ENCODE measurements at regions not wholly inside any gene's neighbourhood (a gene's known extent, or its start where the extent isn't known, plus 50 kb on each side); places are given as distances from the start of the nearest gene placed in this dataset.

GRCh38 chr13:46479283-46479682 lies 73.7 kb upstream of the LRCH1 start:
- Histone ChIP-seq H3K4me3 (ENCODE audit: insufficient read depth, low read length, poor library complexity, severe bottlenecking) (no peak overlapping the region), H3K27ac (ENCODE audit: low read depth, low read length) (no peak overlapping the region), H3K27me3 (ENCODE audit: low read length) (no peaks in the 10 kb centered on the region), H2AFZ (ENCODE audit: low read depth, low read length, severe bottlenecking) (no peak overlapping the region), H3K9ac (ENCODE audit: low read length) (no peak overlapping the region), H3K4me2 (ENCODE audit: low read depth, low read length, poor library complexity, severe bottlenecking) (no peak overlapping the region), H3K9me3 (ENCODE audit: insufficient read depth, low read length) (no peaks in the 10 kb centered on the region), H3K9me2 (replicated peaks; ENCODE audit: insufficient read depth, low read length) (no peaks in the 10 kb centered on the region), H3K79me2 (ENCODE audit: insufficient read depth, low read length) (no peaks in the 10 kb centered on the region), H4K20me1 (ENCODE audit: low read depth, low read length) (no peaks in the 10 kb centered on the region), H3K36me3 (ENCODE audit: low read length) (no peaks in the 10 kb centered on the region), H3F3A (ENCODE audit: insufficient read depth) (no peaks in the 10 kb centered on the region)
- TF ChIP-seq, protein P1, sequence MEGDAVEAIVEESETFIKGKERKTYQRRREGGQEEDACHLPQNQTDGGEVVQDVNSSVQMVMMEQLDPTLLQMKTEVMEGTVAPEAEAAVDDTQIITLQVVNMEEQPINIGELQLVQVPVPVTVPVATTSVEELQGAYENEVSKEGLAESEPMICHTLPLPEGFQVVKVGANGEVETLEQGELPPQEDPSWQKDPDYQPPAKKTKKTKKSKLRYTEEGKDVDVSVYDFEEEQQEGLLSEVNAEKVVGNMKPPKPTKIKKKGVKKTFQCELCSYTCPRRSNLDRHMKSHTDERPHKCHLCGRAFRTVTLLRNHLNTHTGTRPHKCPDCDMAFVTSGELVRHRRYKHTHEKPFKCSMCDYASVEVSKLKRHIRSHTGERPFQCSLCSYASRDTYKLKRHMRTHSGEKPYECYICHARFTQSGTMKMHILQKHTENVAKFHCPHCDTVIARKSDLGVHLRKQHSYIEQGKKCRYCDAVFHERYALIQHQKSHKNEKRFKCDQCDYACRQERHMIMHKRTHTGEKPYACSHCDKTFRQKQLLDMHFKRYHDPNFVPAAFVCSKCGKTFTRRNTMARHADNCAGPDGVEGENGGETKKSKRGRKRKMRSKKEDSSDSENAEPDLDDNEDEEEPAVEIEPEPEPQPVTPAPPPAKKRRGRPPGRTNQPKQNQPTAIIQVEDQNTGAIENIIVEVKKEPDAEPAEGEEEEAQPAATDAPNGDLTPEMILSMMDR (IDR thresholded peaks at IDR 0.05; ENCODE audit: insufficient read depth, low read length, poor library complexity, severe bottlenecking), result no peak
- no peak for TF ChIP-seq EZH2phosphoT487 (conservative IDR thresholded peaks at IDR 0.05; ENCODE audit: low read length)

- H3K9me2 ChIP-seq (replicated peaks; ENCODE audit: insufficient read depth, low read length), result no peaks in the 10 kb centered on the region
- H3K27ac ChIP-seq (ENCODE audit: low read depth, low read length), result no peak overlapping the region
- H4K20me1 ChIP-seq (ENCODE audit: low read depth, low read length), result no peaks in the 10 kb centered on the region
- no peak overlapping the region for H3K9ac ChIP-seq (ENCODE audit: low read length)
- H3K9me3 ChIP-seq (ENCODE audit: insufficient read depth, low read length), result no peaks in the 10 kb centered on the region
- no peaks in the 10 kb centered on the region for H3K79me2 ChIP-seq (ENCODE audit: insufficient read depth, low read length)
- H3K4me2 ChIP-seq (ENCODE audit: low read depth, low read length, poor library complexity, severe bottlenecking), result no peak overlapping the region
- TF ChIP-seq, protein P1 (IDR thresholded peaks at IDR 0.05; ENCODE audit: insufficient read depth, low read length, poor library complexity, severe bottlenecking), result no peak
- no peak for TF ChIP-seq EZH2phosphoT487 (conservative IDR thresholded peaks at IDR 0.05; ENCODE audit: low read length)
- no peaks in the 10 kb centered on the region for H3K36me3 ChIP-seq (ENCODE audit: low read length)
- no peaks in the 10 kb centered on the region for H3K27me3 ChIP-seq (ENCODE audit: low read length)
- no peak overlapping the region for H2AFZ ChIP-seq (ENCODE audit: low read depth, low read length, severe bottlenecking)
- H3F3A ChIP-seq (ENCODE audit: insufficient read depth), result no peaks in the 10 kb centered on the region
- H3K4me3 ChIP-seq (ENCODE audit: insufficient read depth, low read length, poor library complexity, severe bottlenecking), result no peak overlapping the region
These were observed 74.3 kb upstream of the LRCH1 start for GRCh38 chr13:46478651-46479050.

DNA sequence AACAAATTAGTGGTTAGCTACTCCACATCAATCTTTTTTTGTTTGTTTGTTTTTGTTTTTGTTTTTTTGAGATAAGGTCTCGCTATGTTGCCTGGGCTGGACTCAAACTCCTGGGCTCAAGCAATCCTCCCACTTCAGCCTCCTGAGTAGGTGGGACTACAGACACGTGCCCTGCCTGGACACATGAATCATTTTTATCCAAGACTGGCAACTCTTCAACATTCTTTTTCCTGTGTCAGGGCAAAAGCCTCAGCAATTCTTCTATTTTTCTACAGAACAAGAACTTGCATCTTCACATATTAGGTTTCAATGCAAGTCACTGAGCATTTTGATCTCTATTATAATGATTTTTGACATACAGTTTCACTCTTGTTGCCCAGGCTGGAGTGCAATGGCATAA lies 76.8 kb upstream of the LRCH1 start:
- Histone ChIP-seq H4K20me1 (ENCODE audit: low read depth, low read length) (no peaks in the 10 kb centered on the region), H3F3A (ENCODE audit: insufficient read depth) (no peaks in the 10 kb centered on the region), H2AFZ (ENCODE audit: low read depth, low read length, severe bottlenecking) (no peak overlapping the region), H3K27me3 (ENCODE audit: low read length) (no peaks in the 10 kb centered on the region), H3K36me3 (ENCODE audit: low read length) (no peaks in the 10 kb centered on the region), H3K4me3 (ENCODE audit: insufficient read depth, low read length, poor library complexity, severe bottlenecking) (no peak overlapping the region), H3K9ac (ENCODE audit: low read length) (no peak overlapping the region), H3K4me2 (ENCODE audit: low read depth, low read length, poor library complexity, severe bottlenecking) (no peak overlapping the region), H3K9me2 (replicated peaks; ENCODE audit: insufficient read depth, low read length) (no peaks in the 10 kb centered on the region), H3K9me3 (ENCODE audit: insufficient read depth, low read length) (no peaks in the 10 kb centered on the region), H3K27ac (ENCODE audit: low read depth, low read length) (no peak overlapping the region), H3K79me2 (ENCODE audit: insufficient read depth, low read length) (no peaks in the 10 kb centered on the region)
- TF ChIP-seq EZH2phosphoT487 (conservative IDR thresholded peaks at IDR 0.05; ENCODE audit: low read length), result no peak
- TF ChIP-seq, protein P1 (IDR thresholded peaks at IDR 0.05; ENCODE audit: insufficient read depth, low read length, poor library complexity, severe bottlenecking), result no peak

All from SU-DHL-6 (cell line).